Memory B cell (primary cell): ENCODE measurements at regions not wholly inside any gene's neighbourhood (a gene's known extent, or its start where the extent isn't known, plus 50 kb on each side); places are given as distances from the start of the nearest gene placed in this dataset.
A peak's percentile ranks its signal among the peaks of the same experiment; 100 is the strongest.
"Not testable (repeated sequence)": the region's sequence is repeated elsewhere in the genome, so short reads cannot be mapped to it uniquely, and the experiment has no call there.

Experiments
- ATAC-seq: fragments of 150-1000 bp; cut with Tn5 transposase; 2 replicates; pipeline ENCODE4 v1.10.0; 2021; ENCODE audit warnings: low read depth, mild to moderate bottlenecking, moderate library complexity
- DNase-seq, 2 donors: peaks; one replicate each; pipeline ENCODE4 v3.0.0; 2022; ENCODE audit warnings: low spot score in 2 of 2
- H3K27ac Mint-ChIP-seq: one replicate; pipeline ENCODE4 v1.8.0; 2022; ENCODE audit warnings: mild to moderate bottlenecking, moderate library complexity, mixed read lengths
- H3K27me3 Mint-ChIP-seq: one replicate; pipeline ENCODE4 v1.8.0; 2022; ENCODE audit warnings: mixed read lengths
- H3K36me3 Mint-ChIP-seq: one replicate; pipeline ENCODE4 v1.8.0; 2022; ENCODE audit warnings: mild to moderate bottlenecking, mixed read lengths
- H3K4me1 Mint-ChIP-seq: one replicate; pipeline ENCODE4 v1.8.0; 2022; ENCODE audit warnings: mixed read lengths
- H3K4me3 Mint-ChIP-seq: one replicate; pipeline ENCODE4 v1.8.0; 2022; ENCODE audit warnings: mild to moderate bottlenecking, moderate library complexity, mixed read lengths
- H3K9me3 Mint-ChIP-seq: one replicate; pipeline ENCODE4 v1.8.0; 2022; ENCODE audit warnings: mixed read lengths

DNA sequence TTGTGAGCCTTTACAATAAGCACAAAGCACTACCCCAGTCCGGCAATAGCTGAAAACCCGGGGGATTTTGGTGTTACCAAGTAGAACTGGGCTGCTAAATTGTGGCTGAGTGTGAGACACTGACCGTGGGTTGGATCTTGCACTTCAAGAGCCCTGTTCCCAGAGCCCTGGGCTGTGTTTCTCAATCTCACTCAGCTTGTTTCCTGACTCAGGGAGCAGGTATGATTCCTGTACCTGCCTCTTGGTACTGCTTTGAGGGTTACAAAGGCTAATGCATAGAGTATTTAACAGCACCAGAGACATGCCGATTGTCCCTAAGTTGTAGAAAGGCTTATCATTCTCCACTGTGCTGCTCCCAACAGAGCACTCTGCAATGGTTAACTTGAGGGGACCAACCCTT lies 134.6 kb downstream of the TEX36 start:
- DNase-seq (no peak), ATAC-seq (no peak)
- no peaks in the 10 kb centered on the region for H3K9me3 Mint-ChIP-seq
- no peak overlapping the region for H3K4me3 Mint-ChIP-seq
- no peaks in the 10 kb centered on the region for H3K4me1 Mint-ChIP-seq
- no peaks in the 10 kb centered on the region for H3K36me3 Mint-ChIP-seq
- H3K27me3 Mint-ChIP-seq = peaks cover 3% of the 10 kb centered on the region
- no peak overlapping the region for H3K27ac Mint-ChIP-seq

DNA sequence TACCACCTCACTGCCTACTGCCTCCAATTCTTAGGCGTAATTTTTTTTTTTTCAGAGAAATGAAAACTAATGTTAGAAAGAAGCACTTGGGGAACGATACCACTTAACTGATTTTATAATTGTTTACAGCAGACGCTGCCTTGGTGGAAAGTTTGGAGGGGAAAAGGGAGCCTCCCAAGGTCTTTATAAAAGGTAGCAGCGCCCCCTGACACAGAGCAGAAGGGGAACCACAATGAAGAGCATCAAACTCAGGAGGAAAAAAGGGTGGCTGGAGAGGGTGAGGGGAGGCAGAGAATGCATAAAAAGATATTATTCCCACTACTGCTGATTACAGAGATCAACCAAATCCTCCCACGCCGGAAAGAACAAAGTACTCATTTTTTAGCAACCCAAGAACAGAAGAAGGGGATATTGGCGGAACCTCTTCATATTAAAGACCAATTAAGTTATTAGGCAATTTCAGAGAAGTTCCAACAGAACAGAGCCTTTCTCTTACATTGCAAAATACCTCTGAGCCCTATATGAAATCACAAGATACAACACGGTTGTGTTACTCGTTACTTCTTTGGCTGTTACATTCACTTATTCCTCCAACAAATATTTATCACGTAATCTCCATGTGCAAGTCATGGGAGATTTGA lies 135.8 kb downstream of the TEX36 start:
- H3K36me3 Mint-ChIP-seq = no peaks in the 10 kb centered on the region

DNA sequence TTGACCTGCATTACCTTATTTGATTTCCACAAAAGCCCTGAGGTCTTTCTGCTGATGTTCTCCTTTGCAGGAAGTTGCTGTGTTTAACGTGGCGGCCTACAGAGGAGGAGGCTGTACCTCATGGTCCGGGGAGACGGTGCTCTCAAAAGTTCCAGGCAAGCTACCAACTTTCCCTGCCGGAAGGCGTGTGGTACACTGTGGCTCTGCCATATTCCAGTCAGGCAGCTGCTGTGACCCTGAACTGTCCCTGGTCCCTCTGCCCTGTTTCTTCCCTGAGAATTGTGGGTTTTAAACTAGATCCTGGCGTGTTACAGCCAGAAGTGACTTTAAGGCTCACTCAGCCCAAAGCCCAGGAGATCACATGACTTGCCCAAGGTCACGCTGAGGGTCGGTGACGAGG lies 139.2 kb downstream of the TEX36 start:
- Mint-ChIP-seq H3K27ac (no peak overlapping the region), H3K36me3 (no peaks in the 10 kb centered on the region), H3K27me3 (peaks cover 3% of the 10 kb centered on the region), H3K4me1 (no peaks in the 10 kb centered on the region), H3K4me3 (no peak overlapping the region), H3K9me3 (no peaks in the 10 kb centered on the region)
- ATAC-seq (no peak), DNase-seq (no peak)

More for the DNA sequence above, 135.8 kb downstream of the TEX36 start:
- no peak overlapping the region for H3K27ac Mint-ChIP-seq
- no peaks in the 10 kb centered on the region for H3K4me1 Mint-ChIP-seq
- peaks cover 3% of the 10 kb centered on the region for H3K27me3 Mint-ChIP-seq
- H3K9me3 Mint-ChIP-seq = no peaks in the 10 kb centered on the region
- ATAC-seq = no peak
- no peak for DNase-seq
- no peak overlapping the region for H3K4me3 Mint-ChIP-seq

DNA sequence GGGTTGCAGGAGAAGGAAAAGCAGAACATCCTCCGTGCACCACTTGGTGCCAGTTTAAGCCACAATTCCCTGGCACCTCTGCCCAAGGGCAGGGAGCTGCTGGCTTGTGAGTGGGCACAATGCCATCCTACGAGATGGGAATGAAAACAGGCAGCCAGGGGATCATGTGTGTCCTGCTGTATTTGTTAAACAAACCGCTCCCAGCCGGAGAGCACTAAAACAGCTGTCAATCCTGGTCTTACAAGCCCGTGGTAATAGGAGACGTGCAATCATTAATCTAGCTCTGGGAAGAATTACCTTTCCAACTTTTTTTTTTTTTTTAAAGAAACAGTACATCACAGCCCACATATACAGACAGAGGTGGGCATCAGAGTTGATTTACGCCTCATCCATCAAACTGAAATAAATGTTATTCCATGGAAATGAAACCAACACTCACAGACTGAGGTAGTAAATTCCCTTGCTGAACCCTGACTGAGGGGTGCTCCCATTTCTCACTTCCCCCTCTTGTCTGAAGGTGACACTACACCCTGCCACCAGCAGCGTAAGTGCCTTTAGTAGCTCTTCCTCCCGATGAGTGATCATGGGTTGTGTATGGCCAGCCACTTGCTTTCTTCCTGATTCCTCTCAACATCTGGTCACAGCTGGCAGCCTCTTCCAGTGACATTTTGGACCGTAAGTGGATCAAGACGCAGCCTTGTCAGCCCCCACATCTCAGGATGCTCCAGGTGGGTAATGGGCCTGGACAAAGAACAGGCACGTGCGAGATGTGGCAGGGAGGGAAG lies 143.8 kb downstream of the TEX36 start:
- Mint-ChIP-seq H3K36me3 (no peaks in the 10 kb centered on the region), H3K9me3 (peaks cover 6% of the 10 kb centered on the region), H3K4me3 (no peak overlapping the region), H3K27ac (no peak overlapping the region), H3K4me1 (no peaks in the 10 kb centered on the region), H3K27me3 (peaks cover 3% of the 10 kb centered on the region)
- ATAC-seq (no peak), DNase-seq (no peak)

GRCh38 chr10:125536236-125536635 lies 146.7 kb downstream of the TEX36 start:
- Mint-ChIP-seq H3K27me3 (peaks cover 3% of the 10 kb centered on the region), H3K36me3 (no peaks in the 10 kb centered on the region), H3K4me3 (no peak overlapping the region), H3K27ac (no peak overlapping the region), H3K4me1 (no peaks in the 10 kb centered on the region), H3K9me3 (peaks cover 6% of the 10 kb centered on the region)
- ATAC-seq (no peak), DNase-seq (no peak)

DNA sequence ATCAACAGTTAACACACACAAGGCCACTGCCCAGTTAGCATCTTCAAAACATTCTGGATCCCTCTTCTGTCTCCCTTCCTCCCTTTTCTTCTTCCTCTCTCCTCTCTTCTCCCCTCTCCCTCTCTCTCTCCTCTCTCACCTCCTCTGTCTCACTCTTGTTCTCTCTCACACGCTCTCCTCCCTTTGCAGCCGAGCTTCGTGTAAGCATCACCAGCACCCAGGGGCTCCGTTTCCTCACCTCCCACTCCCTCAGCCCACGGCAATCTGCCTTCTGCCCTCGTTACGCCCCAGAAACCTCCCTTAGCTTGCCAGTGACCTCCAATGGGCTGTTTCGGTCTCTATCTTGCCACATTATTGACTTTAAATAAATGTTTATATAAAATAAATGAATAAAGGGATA lies 147.4 kb downstream of the TEX36 start:
- H3K27ac Mint-ChIP-seq = no peak overlapping the region
- H3K4me3 Mint-ChIP-seq = no peak overlapping the region
- H3K9me3 Mint-ChIP-seq = peaks cover 6% of the 10 kb centered on the region
- H3K36me3 Mint-ChIP-seq = no peaks in the 10 kb centered on the region
- no peaks in the 10 kb centered on the region for H3K4me1 Mint-ChIP-seq
- ATAC-seq (no peak), DNase-seq (no peak)
- H3K27me3 Mint-ChIP-seq = peaks cover 3% of the 10 kb centered on the region

DNA sequence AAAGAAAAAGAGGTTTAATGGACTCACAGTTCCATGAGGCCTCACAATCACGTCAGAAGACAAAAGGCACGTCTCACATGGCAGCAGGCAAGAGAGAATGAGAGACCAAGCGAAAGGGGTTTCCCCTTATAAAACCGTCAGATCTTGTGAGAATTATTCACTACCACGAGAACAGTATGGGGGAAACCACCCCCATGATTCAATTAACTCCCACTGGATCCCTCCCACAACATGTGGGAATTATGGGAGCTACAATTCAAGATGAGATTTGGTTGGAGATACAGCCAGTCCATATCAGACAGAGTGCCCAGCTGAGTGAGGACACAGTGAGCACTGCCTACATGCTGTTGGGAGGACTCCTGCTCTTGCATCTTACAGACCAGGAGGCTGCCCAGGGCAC lies 148.4 kb downstream of the TEX36 start:
- no peak overlapping the region for H3K4me3 Mint-ChIP-seq
- no peaks in the 10 kb centered on the region for H3K4me1 Mint-ChIP-seq
- H3K36me3 Mint-ChIP-seq = no peaks in the 10 kb centered on the region
- H3K27ac Mint-ChIP-seq = no peak overlapping the region
- DNase-seq (no peak), ATAC-seq (no peak)
- peaks cover 6% of the 10 kb centered on the region for H3K9me3 Mint-ChIP-seq
- peaks cover 3% of the 10 kb centered on the region for H3K27me3 Mint-ChIP-seq

- Mint-ChIP-seq H3K27ac (no peak overlapping the region), H3K27me3 (peaks cover 3% of the 10 kb centered on the region), H3K36me3 (no peaks in the 10 kb centered on the region), H3K9me3 (peaks cover 6% of the 10 kb centered on the region), H3K4me1 (no peaks in the 10 kb centered on the region), H3K4me3 (no peak overlapping the region)
- ATAC-seq = no peak
- DNase-seq = no peak
Observed at GRCh38 chr10:125533866-125534265, 149.1 kb downstream of the TEX36 start.

GRCh38 chr10:125531465-125531864 lies 151.5 kb downstream of the TEX36 start:
- ATAC-seq = no peak
- H3K36me3 Mint-ChIP-seq = no peaks in the 10 kb centered on the region
- H3K4me3 Mint-ChIP-seq = no peak overlapping the region
- peaks cover 1% of the 10 kb centered on the region for H3K27me3 Mint-ChIP-seq
- H3K4me1 Mint-ChIP-seq = no peaks in the 10 kb centered on the region
- peaks cover 6% of the 10 kb centered on the region for H3K9me3 Mint-ChIP-seq
- no peak for DNase-seq
- H3K27ac Mint-ChIP-seq = no peak overlapping the region

GRCh38 chr10:125523347-125523746 lies 159.6 kb downstream of the TEX36 start:
- no peak for ATAC-seq
- Mint-ChIP-seq H3K4me1 (peaks cover 4% of the 10 kb centered on the region), H3K27ac (no peak overlapping the region), H3K4me3 (no peak overlapping the region), H3K9me3 (peaks cover 7% of the 10 kb centered on the region), H3K36me3 (no peaks in the 10 kb centered on the region), H3K27me3 (no peaks in the 10 kb centered on the region)
- DNase-seq = no peak

DNA sequence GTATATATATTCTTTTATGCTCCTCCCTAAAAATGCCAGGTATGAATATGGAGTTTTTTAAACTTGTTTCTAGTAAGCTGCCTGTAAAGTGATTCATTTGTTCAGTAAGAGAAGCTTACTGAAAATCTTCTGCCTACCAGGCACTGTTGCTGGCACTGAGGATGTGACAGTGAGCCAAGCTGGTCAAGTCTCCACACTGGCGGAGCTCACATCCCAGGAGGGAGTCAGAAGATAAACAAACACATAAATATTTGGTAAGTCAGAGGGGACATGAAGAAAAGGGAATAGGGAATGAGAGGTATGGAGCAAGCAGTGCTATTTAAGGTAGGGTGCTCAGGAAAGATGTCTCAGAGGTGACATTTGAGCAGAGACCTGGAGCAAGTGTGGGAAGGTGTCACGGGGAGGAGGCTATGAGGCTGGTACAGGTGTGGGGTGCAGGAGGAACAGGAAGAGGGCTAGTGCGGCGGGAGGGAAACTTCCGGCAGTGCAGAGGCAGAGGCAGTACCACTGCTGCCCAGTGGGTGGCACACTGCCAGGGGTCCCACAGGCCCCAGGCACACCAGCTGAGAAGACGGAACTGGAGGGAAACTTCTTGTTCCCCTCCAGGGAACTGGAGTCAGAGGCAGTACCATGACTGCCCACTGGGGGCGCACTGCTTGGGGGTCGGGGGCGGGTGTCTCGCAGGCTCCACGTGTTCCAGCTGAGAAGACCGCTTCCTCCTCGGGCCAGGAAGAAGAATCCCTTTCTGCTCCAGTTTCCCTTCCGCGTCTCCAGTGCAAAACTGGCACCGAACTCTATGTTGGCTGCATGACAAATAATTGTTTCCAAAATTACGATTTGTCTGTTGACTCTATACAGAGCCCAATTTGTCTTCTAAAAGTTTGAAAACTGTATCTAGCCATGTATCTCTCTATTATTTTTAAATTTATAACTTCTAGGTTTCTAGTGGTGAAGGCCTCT lies 161.0 kb downstream of the TEX36 start:
- H3K36me3 Mint-ChIP-seq = no peaks in the 10 kb centered on the region
- DNase-seq (peak; percentile 1 to 11), ATAC-seq (no peak)
- peaks cover 4% of the 10 kb centered on the region for H3K4me1 Mint-ChIP-seq
- no peaks in the 10 kb centered on the region for H3K27me3 Mint-ChIP-seq
- H3K4me3 Mint-ChIP-seq = no peak overlapping the region
- H3K9me3 Mint-ChIP-seq = peaks cover 7% of the 10 kb centered on the region
- no peak overlapping the region for H3K27ac Mint-ChIP-seq

- Mint-ChIP-seq H3K9me3 (peaks cover 7% of the 10 kb centered on the region), H3K36me3 (no peaks in the 10 kb centered on the region), H3K4me3 (no peak overlapping the region), H3K27ac (no peak overlapping the region), H3K4me1 (peaks cover 4% of the 10 kb centered on the region), H3K27me3 (no peaks in the 10 kb centered on the region)
- no peak for DNase-seq
- no peak for ATAC-seq
Observed at GRCh38 chr10:125520968-125521367, 162.0 kb downstream of the TEX36 start.

DNA sequence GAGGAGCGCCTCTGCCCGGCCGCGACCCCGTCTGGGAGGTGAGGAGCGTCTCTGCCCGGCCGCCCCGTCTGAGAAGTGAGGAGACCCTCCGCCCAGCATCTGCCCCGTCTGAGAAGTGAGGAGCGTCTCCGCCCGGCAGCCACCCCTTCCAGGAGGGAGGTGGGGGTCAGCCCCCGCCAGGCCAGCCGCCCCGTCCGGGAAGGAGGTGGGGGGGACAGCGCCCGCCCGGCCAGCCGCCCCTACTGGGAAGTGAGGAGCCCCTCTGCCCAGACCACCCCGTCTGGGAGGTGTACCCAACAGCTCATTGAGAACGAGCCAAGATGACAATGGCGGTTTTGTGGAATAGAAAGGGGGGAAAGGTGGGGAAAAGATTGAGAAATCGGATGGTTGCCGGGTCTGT lies 164.6 kb downstream of the TEX36 start:
- H3K36me3 Mint-ChIP-seq, DNase-seq, H3K27ac Mint-ChIP-seq, H3K4me1 Mint-ChIP-seq, ATAC-seq, H3K27me3 Mint-ChIP-seq, H3K4me3 Mint-ChIP-seq, H3K9me3 Mint-ChIP-seq: not testable (repeated sequence)

DNA sequence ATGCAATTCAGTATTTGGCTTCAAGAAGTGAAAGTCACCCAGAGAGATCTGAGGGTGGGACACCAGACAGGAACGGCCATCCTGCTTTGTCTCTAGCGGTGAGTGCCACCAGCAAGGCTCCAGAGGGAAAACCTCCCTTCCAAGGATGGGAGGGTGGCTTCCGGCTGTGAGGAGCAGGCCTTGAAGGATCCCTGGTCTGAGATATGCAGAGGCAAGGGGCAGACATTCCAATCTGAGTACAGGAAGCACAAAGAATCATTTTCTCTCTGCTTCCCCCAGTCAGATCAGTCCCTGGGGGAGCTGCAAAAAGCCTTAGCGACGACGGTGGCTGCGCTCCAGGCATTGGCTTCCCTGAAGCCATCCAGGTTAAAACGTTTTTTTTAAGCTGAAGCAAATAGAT lies 167.4 kb downstream of the TEX36 start:
- Mint-ChIP-seq H3K9me3 (peaks cover 2% of the 10 kb centered on the region), H3K36me3 (no peaks in the 10 kb centered on the region), H3K4me1 (no peaks in the 10 kb centered on the region), H3K4me3 (no peak overlapping the region), H3K27me3 (peaks cover 5% of the 10 kb centered on the region), H3K27ac (no peak overlapping the region)
- DNase-seq (no peak), ATAC-seq (no peak)
